Right lobe of liver (tissue), 6 donors: ENCODE measurements at regions not wholly inside any gene's neighbourhood (a gene's known extent, or its start where the extent isn't known, plus 50 kb on each side); places are given as distances from the start of the nearest gene placed in this dataset.

Experiments used
- ATAC-seq, 4 donors: fragments of 200-7000 bp; cut with Tn5 transposase; one replicate each; pipeline ENCODE4 v1.9.1; 2020; ENCODE audit warnings: mild to moderate bottlenecking in 4 of 4, moderate library complexity in 4 of 4
- DNase-seq, 3 donors: peaks; one replicate each; pipeline ENCODE4 v3.0.0-alpha.2; 2020
- H3K27ac ChIP-seq, 3 donors: fragments of 200-600 bp; one replicate each; pipeline ENCODE4 v1.8.0; 2022
- H3K27me3 ChIP-seq, 2 donors: fragments of 200-600 bp; one replicate each; pipeline ENCODE4 v1.8.0; 2022
- H3K36me3 ChIP-seq, 4 donors: fragments of 200-600 bp; sonication (generic) in 1 of 4; one replicate each; pipeline versions ENCODE4 v1.5.1 to v1.8.0; 2017 to 2022; ENCODE audit warnings: control low read depth in 1 of 4
- H3K4me1 ChIP-seq, 4 donors: fragments of 200-600 bp; sonication (generic) in 1 of 4; one replicate each; pipeline versions ENCODE4 v1.5.1 to v1.8.0; 2017 to 2022; ENCODE audit warnings: control low read depth in 1 of 4
- H3K4me3 ChIP-seq, 3 donors: fragments of 200-600 bp; one replicate each; pipeline ENCODE4 v1.8.0; 2022
- H3K9me3 ChIP-seq, 4 donors: fragments of 200-600 bp; sonication (generic) in 1 of 4; one replicate each; pipeline versions ENCODE4 v1.5.1 to v1.8.0; 2017 to 2022; ENCODE audit warnings: control low read depth in 1 of 4
- CTCF ChIP-seq, 4 donors: fragments of 200-600 bp in 3 of 4; fragments of 450-650 bp in 1 of 4; IDR thresholded peaks; one replicate each; pipeline versions ENCODE4 v1.5.1 to v1.8.0; 2016 to 2022; ENCODE audit warnings: antibody characterized with exemption in 4 of 4, mild to moderate bottlenecking in 2 of 4
- POLR2A ChIP-seq: fragments of 450-650 bp; IDR thresholded peaks from one replicate; pipeline ENCODE4 v1.6.1; 2017; ENCODE audit warnings: antibody characterized with exemption, mild to moderate bottlenecking
- WGBS: methylation state at CpG from one replicate; pipeline ENCODE4 v1.1.6; 2018; ENCODE audit warnings: low coverage, low lambda C conversion rate; ENCODE audit not compliant: insufficient coverage; ENCODE audit errors: missing lambda C conversion rate; 5-methylcytosine and 5-hydroxymethylcytosine counted together
- intact Hi-C, 2 donors: fragments of 100-400 bp; cut with DNase I; formaldehyde crosslinking; loops; one replicate each; pipeline versions ENCODE4 v1.11.2 to v1.14.1; 2022
- donor health status: DM: no; HTN: yes; CAD: no.
- donor health status: DM: no; HTN: no; CAD: no.
- donor health status: DM: no; HTN: no; CAD: no.
- donor health status: DM: no; HTN: yes; CAD: no.
- donor health status: DM: no; HTN: yes; CAD: no.

- Histone ChIP-seq H3K4me1 (no peaks in the 10 kb centered on the region), H3K27me3 (no peaks in the 10 kb centered on the region), H3K9me3 (no peaks in the 10 kb centered on the region), H3K4me3 (no peak overlapping the region), H3K27ac (no peak overlapping the region), H3K36me3 (peaks cover 0 to 2% (median 0%) of the 10 kb centered on the region in 4 donors)
- ATAC-seq (no peak), DNase-seq (no peak)
- intact Hi-C loops = no loop called here
- WGBS = 50% methylated on average over 2 of the region's 2 CpGs
- TF ChIP-seq POLR2A (no peak), CTCF (IDR thresholded peaks at IDR 0.05) (no peak)
These were observed 90.4 kb downstream of the NUP35 start for GRCh38 chr2:183214680-183215079.

DNA sequence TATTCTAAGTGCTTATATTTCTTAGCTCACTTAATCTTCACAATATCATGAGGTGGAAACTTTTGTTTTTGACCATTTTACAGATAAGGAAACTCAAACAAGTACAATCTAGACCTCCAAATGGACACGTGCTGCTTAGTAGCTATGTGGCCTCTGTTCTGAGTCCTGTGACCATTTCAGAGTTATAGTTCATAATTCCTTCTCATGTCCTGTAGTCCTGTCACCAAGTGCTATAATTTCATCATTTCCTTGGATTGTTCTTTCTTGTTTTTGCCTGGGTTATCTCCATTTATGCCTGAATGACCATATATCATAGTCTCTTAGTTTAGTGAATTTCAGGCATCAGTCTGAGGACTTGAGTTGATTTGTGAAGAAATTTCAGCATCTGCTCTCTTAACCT, 91.7 kb downstream of the NUP35 start:
- 62% methylated on average over 1 of the region's 1 CpG for WGBS
- TF ChIP-seq POLR2A (no peak), CTCF (IDR thresholded peaks at IDR 0.05) (no peak)
- H3K27me3 ChIP-seq = no peaks in the 10 kb centered on the region
- H3K4me1 ChIP-seq = no peaks in the 10 kb centered on the region
- peaks cover 0 to 2% (median 0%) of the 10 kb centered on the region in 4 donors for H3K36me3 ChIP-seq
- no peak overlapping the region for H3K4me3 ChIP-seq
- ATAC-seq (no peak), DNase-seq (no peak)
- intact Hi-C loops = no loop called here
- no peaks in the 10 kb centered on the region for H3K9me3 ChIP-seq
- no peak overlapping the region for H3K27ac ChIP-seq

- ATAC-seq = no peak
- Histone ChIP-seq H3K4me1 (no peaks in the 10 kb centered on the region), H3K9me3 (no peaks in the 10 kb centered on the region), H3K27me3 (no peaks in the 10 kb centered on the region), H3K4me3 (no peak overlapping the region), H3K36me3 (no peaks in the 10 kb centered on the region), H3K27ac (no peak overlapping the region)
- intact Hi-C loops = no loop called here
- TF ChIP-seq POLR2A (no peak), CTCF (IDR thresholded peaks at IDR 0.05) (no peak)
- 82% methylated on average over 3 of the region's 3 CpGs for WGBS
- DNase-seq = no peak
These were observed 95.6 kb downstream of the NUP35 start for GRCh38 chr2:183219888-183220287.

DNA sequence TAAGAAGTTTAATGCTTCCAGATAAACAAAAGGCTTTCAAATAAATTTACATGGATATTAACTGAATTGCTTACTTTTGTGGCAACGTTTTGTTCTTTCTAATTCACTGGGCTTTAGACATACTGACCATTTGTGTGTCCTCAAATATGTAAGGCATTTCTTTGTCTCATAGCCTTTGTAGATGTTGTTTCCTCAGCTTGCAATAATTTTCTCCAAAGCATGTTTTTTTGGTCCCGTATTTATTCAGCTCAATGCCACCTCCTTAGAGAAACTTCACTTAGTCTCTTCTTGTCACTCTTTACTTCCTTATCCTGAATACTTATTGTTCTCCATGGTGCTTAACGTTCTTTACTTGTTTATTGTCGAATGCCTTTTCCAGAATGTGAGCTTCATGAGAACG, 98.5 kb downstream of the NUP35 start:
- ATAC-seq = no peak

More for the DNA sequence above, 98.5 kb downstream of the NUP35 start:
- Histone ChIP-seq H3K4me3 (no peak overlapping the region), H3K9me3 (no peaks in the 10 kb centered on the region), H3K36me3 (no peaks in the 10 kb centered on the region), H3K27ac (no peak overlapping the region), H3K27me3 (no peaks in the 10 kb centered on the region), H3K4me1 (no peaks in the 10 kb centered on the region)
- DNase-seq = no peak
- intact Hi-C loops = no loop called here
- TF ChIP-seq POLR2A (no peak), CTCF (IDR thresholded peaks at IDR 0.05) (no peak)
- WGBS = 83% methylated on average over 5 of the region's 5 CpGs
